ENCODE measurements at regions not wholly inside any gene's neighbourhood (a gene's known extent, or its start where the extent isn't known, plus 50 kb on each side); places are given as distances from the start of the nearest gene placed in this dataset.
"Not testable (repeated sequence)": the region's sequence is repeated elsewhere in the genome, so short reads cannot be mapped to it uniquely, and the experiment has no call there.

- no peak for DNase-seq
Measured at GRCh38 chr3:187795207-187795960, 50.1 kb upstream of the BCL6 start.

- no peak for DNase-seq
Measured at GRCh38 chr3:187798126-187798525, 52.9 kb upstream of the BCL6 start.

GRCh38 chr3:187798531-187799530, 53.6 kb upstream of the BCL6 start:
- DNase-seq, result no peak

DNA sequence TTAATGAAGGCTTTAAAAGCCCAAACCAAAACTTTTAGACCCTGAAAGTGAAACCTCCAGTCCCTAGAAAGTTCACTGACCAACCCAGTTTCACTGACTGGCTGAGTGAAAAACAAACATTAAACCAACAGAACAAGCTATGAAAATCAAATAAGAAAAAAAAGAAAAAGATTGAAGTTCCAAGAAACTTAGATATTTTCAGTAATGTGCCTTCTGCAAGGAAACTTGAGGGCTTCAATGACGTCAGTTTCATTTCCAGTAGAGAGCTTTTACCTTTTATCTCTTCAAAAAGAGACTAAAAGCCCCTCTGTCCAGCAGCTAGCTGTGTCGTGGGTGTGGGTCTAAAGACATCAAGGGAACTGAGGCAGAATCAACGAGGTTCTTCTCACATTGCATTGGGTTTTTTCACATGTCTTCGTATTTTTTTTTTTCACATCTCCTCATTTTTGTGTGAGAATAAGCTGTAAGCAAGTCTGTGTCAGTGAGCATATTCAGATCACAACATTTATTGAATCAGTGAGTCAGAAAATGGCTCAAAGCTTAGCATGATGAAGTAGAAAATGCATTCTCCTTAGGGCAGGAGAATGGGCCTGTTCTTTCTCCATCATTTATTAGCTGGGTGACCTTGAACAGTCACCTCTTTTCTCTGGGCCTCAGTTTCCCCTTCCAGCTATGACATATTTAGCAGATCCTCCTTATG, 54.8 kb upstream of the BCL6 start:
- no peak for DNase-seq

DNA sequence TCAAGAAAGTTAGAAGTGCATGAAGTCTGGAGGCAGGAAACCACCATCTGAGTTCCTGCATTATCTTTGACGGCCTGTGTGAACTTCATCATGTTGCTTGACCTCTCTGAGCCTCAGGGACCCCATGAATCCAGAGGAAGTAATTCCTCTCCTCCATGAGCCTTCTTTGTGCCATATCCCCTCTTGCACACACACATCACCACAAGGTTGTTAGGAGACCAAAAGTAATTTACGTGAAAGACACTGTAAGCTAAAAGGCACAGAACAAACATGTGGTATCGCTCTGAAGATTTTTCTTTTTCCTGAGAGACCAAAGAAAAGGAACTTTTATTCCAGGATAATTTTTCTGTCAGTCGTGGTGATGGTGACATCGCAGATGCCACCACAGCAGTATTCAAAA, 55.9 kb upstream of the BCL6 start:
- no peak for DNase-seq

GRCh38 chr3:187802203-187802927, 57.1 kb upstream of the BCL6 start:
- no peak for DNase-seq

DNA sequence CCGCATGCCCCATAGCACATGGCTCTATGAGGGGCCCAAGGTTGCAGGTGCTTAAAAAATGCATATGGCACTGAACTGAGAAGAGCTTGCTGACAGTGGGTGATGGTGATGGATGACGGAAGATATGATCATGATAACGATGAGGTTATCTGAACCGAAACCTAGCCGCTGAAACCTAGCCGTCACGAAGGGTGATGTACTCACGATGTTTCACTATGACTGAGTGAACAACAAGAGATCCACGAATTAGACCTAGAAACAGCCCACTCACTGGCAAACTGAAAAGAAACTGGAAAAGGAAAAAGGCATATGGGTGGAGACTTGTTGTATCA, 57.6 kb upstream of the BCL6 start:
- no peak for DNase-seq

- DNase-seq, result no peak
Measured at GRCh38 chr3:187804120-187804744, 59.0 kb upstream of the BCL6 start.

GRCh38 chr3:187804745-187805121, 59.5 kb upstream of the BCL6 start:
- DNase-seq, result no peak

GRCh38 chr3:187805774-187806173, 60.5 kb upstream of the BCL6 start:
- DNase-seq, result no peak

- no peak for DNase-seq
Measured at GRCh38 chr3:187807086-187807862, 62.0 kb upstream of the BCL6 start.

DNA sequence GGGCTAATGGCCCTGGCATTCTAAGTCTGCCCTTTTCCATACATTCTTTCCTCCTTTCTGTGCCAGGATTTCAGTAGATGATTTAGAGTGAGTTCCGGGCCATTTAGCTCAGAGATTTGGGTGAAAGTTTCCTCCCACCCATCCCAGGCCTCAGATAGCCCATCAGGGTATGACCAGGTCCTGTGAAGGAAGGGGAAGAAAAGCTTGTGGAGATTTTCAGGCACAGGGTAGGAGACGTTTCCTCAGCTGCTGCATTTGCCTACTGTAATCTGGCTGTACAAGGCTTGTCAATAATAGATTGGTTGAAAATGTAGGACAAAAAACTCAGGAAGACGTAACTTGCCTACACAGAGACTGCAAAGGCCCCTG, 63.2 kb upstream of the BCL6 start:
- no peak for DNase-seq

- no peak for DNase-seq
Measured at GRCh38 chr3:187809612-187809991, 64.3 kb upstream of the BCL6 start.

- DNase-seq, result no peak
Measured at GRCh38 chr3:187810021-187810446, 64.8 kb upstream of the BCL6 start.

DNA sequence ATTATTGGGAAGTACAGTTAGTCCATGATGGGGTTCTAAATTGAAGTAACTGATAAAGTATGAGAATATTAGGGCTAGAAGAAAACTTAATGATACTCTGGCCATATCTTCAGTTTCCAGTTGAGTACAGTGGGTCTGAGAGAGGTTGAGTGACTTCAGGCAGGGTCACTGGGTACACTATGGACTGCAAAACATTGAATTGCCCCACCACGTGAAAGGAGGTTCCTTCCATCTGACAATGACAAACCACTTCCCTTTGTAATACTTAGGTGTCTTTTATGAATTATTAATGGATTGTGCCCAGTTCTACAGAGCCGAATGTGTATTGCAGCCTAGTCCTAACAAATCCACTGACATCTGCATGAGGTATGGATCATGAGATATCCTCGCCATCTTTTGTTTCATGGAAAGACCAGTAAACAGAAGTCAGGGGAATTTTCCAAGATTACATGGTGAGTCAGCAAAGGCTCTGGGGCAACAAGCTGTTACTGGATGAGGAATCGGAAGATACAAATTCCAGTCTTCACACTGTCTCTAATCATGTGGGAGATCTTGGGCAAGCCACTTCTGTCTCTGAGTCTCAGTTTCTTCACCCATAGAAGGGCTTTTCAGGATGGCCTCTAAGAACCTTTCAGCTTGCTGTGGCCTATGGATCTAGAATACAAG, 66.5 kb upstream of the BCL6 start:
- DNase-seq, result no peak

GRCh38 chr3:187812496-187812895, 67.2 kb upstream of the BCL6 start:
- no peak for DNase-seq

- no peak for DNase-seq
Measured at GRCh38 chr3:187813198-187813597, 67.9 kb upstream of the BCL6 start.

- DNase-seq, result not testable (repeated sequence)
Measured at GRCh38 chr3:187817766-187818165, 72.5 kb upstream of the BCL6 start.

GRCh38 chr3:187821616-187822317, 76.5 kb upstream of the BCL6 start:
- DNase-seq, result no peak

DNA sequence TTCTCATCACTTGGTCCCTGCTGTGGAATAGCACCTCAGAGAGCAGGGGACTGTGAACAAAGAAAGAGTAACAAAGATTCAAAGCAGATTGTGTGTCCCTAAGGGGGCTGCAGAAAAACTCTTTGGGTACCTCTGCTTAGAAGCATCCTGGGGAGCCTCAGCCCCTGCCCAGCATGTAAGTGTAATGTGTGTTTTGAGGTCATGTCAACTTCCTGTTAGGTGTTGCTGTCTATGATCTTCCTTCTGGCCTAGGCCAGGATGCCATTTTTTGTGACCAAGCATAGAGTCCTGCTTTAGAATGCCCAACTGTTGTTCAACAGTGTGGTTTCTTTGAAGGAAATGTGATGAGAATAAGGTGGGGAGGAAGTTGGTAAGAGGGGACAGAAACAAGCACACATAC, 77.1 kb upstream of the BCL6 start:
- DNase-seq, result no peak
